HUES6 (cell line): ENCODE measurements at regions not wholly inside any gene's neighbourhood (a gene's known extent, or its start where the extent isn't known, plus 50 kb on each side); places are given as distances from the start of the nearest gene placed in this dataset.

Experiments
- H3K27ac ChIP-seq: 2 replicates; pipeline ENCODE4 v1.7.0; 2013; ENCODE audit warnings: low read depth, mild to moderate bottlenecking, low read length, inconsistent platforms
- H3K27me3 ChIP-seq: 2 replicates; pipeline ENCODE4 v1.6.1; 2013; ENCODE audit warnings: low read length; ENCODE audit not compliant: control insufficient read depth, insufficient read depth
- H3K36me3 ChIP-seq: 2 replicates; pipeline ENCODE4 v1.6.1; 2013; ENCODE audit warnings: low read length; ENCODE audit not compliant: control insufficient read depth, insufficient read depth
- H3K4me1 ChIP-seq: 2 replicates; pipeline ENCODE4 v1.6.1; 2013; ENCODE audit warnings: low read length; ENCODE audit not compliant: control insufficient read depth, insufficient read depth
- H3K4me3 ChIP-seq: 2 replicates; pipeline ENCODE4 v1.5.1; 2013; ENCODE audit warnings: low read depth, low read length
- H3K9ac ChIP-seq: one replicate; pipeline ENCODE4 v1.6.1; 2013; ENCODE audit warnings: mild to moderate bottlenecking, low read length
- H3K9me3 ChIP-seq: 2 replicates; pipeline ENCODE4 v1.6.1; 2013; ENCODE audit warnings: low read depth, low read length; ENCODE audit not compliant: control insufficient read depth, insufficient read depth

- Histone ChIP-seq H3K27me3 (no peaks in the 10 kb centered on the region), H3K27ac (no peak overlapping the region), H3K36me3 (no peaks in the 10 kb centered on the region)
Measured at GRCh38 chr19:30320466-30320865, 51.7 kb upstream of the ZNF536 start.

GRCh38 chr19:30320916-30321315, 51.3 kb upstream of the ZNF536 start:
- no peaks in the 10 kb centered on the region for H3K4me1 ChIP-seq
- H3K9ac ChIP-seq, result no peak overlapping the region
- 0 out of 2 replicates have a peak, but pooled peaks cover 4% of the 10 kb centered on the region for H3K9me3 ChIP-seq
- H3K36me3 ChIP-seq, result no peaks in the 10 kb centered on the region
- H3K27ac ChIP-seq, result no peak overlapping the region
- no peaks in the 10 kb centered on the region for H3K27me3 ChIP-seq
- no peak overlapping the region for H3K4me3 ChIP-seq

More at GRCh38 chr19:30320466-30320865, 51.7 kb upstream of the ZNF536 start:
- Histone ChIP-seq H3K9me3 (0 out of 2 replicates have a peak, but pooled peaks cover 4% of the 10 kb centered on the region), H3K4me1 (no peaks in the 10 kb centered on the region), H3K4me3 (no peak overlapping the region), H3K9ac (no peak overlapping the region)
